H1 (cell line): ENCODE measurements at regions not wholly inside any gene's neighbourhood (a gene's known extent, or its start where the extent isn't known, plus 50 kb on each side); places are given as distances from the start of the nearest gene placed in this dataset.

Experiments
- CTCF ChIA-PET: fragments of 300-600 bp; sonication (Branson Sonifier 250); formaldehyde crosslinking; loops from one replicate; lab custom pipeline; 2021; ENCODE audit not compliant: partially characterized antibody; lab: Charles Lee
- POLR2A ChIA-PET: fragments of 300-600 bp; sonication (Branson Sonifier 250); formaldehyde crosslinking; loops from one replicate; lab custom pipeline; 2021; ENCODE audit warnings: inconsistent platforms; ENCODE audit not compliant: partially characterized antibody; lab: Charles Lee
- DNase-seq, 2 experiments: peaks; one replicate each; pipeline versions ENCODE4 v3.0.0 to v3.0.0-alpha.2; 2010 to 2022; ENCODE audit warnings: low spot score in 2 of 2, low read depth in 1 of 2, mixed read lengths in 1 of 2
- FAIRE-seq: peaks from 2 replicates; lab custom pipeline; 2011; peaks lifted over from hg19 to GRCh38; lab: Jason Lieb, UNC
- H2AFZ ChIP-seq: 2 replicates; pipeline ENCODE4 v1.8.1; 2012; ENCODE audit warnings: low read length, inconsistent platforms
- H2AK5ac ChIP-seq: 2 replicates; pipeline ENCODE4 v1.6.1; 2013; ENCODE audit warnings: low read depth, low read length
- H2BK120ac ChIP-seq: replicated peaks from 2 replicates; pipeline ENCODE3; 2013; ENCODE audit warnings: low read depth, low read length, inconsistent platforms
- H2BK12ac ChIP-seq: 2 replicates; pipeline ENCODE4 v1.6.1; 2013; ENCODE audit warnings: low read depth, low read length
- H2BK15ac ChIP-seq: 2 replicates; pipeline ENCODE4 v1.6.1; 2013; ENCODE audit warnings: low read length
- H2BK20ac ChIP-seq: 2 replicates; pipeline ENCODE4 v1.6.1; 2013; ENCODE audit warnings: low read length
- H2BK5ac ChIP-seq: 2 replicates; pipeline ENCODE4 v1.6.1; 2013; ENCODE audit warnings: low read depth, low read length
- H3K14ac ChIP-seq: 2 replicates; pipeline ENCODE4 v1.6.1; 2013; ENCODE audit warnings: inconsistent platforms; ENCODE audit not compliant: insufficient read length
- H3K18ac ChIP-seq: 2 replicates; pipeline ENCODE4 v1.6.1; 2013; ENCODE audit warnings: low read length; ENCODE audit errors: extremely low read depth
- H3K23ac ChIP-seq: 2 replicates; pipeline ENCODE4 v1.6.1; 2013; ENCODE audit warnings: inconsistent platforms; ENCODE audit not compliant: insufficient read length
- H3K23me2 ChIP-seq: 2 replicates; pipeline ENCODE4 v1.6.1; 2013; ENCODE audit warnings: low read depth, low read length
- H3K27ac ChIP-seq: 2 replicates; pipeline ENCODE4 v1.6.1; 2011; ENCODE audit warnings: low read depth, low read length, inconsistent platforms
- H3K27me3 ChIP-seq, 4 experiments: replicated peaks in 1 of 4; 1 replicate in 1 of 4; 2 replicates in 3 of 4; pipeline versions ENCODE4 v1.6.1 to v1.8.1; 2011 to 2013; ENCODE audit warnings: low read length in 3 of 4, mild to moderate bottlenecking in 3 of 4, inconsistent platforms in 2 of 4, mixed read lengths in 2 of 4, moderate library complexity in 1 of 4; ENCODE audit not compliant: control insufficient read depth in 3 of 4, insufficient read depth in 3 of 4; ENCODE audit errors: extremely low read depth in 1 of 4
- H3K36me3 ChIP-seq, 4 experiments: 2 replicates each; pipeline versions ENCODE4 v1.6.1 to v1.8.1; 2011 to 2013; ENCODE audit warnings: mild to moderate bottlenecking in 4 of 4, low read length in 3 of 4, moderate library complexity in 2 of 4, control low read depth in 1 of 4, inconsistent platforms in 1 of 4; ENCODE audit not compliant: insufficient read depth in 4 of 4, control insufficient read depth in 2 of 4
- H3K4ac ChIP-seq: replicated peaks from 2 replicates; pipeline ENCODE3; 2013; ENCODE audit warnings: low read length, low read depth, mixed read lengths, inconsistent platforms; ENCODE audit not compliant: insufficient read length
- H3K4me1 ChIP-seq, 4 experiments: replicated peaks in 1 of 4; 1 replicate in 1 of 4; 2 replicates in 3 of 4; pipeline versions ENCODE4 v1.6.1 to v1.8.1; 2011 to 2013; ENCODE audit warnings: low read length in 3 of 4, inconsistent platforms in 2 of 4, mixed read lengths in 1 of 4; ENCODE audit not compliant: insufficient read depth in 4 of 4, control insufficient read depth in 3 of 4
- H3K4me2 ChIP-seq, 2 experiments: 2 replicates each; pipeline versions ENCODE4 v1.6.1 to v1.8.1; 2011 to 2013; ENCODE audit warnings: low read depth in 2 of 2, low read length in 2 of 2, control low read depth in 1 of 2, inconsistent platforms in 1 of 2, mild to moderate bottlenecking in 1 of 2; ENCODE audit not compliant: insufficient read depth in 1 of 2
- H3K4me3 ChIP-seq, 4 experiments: fragments of 200-600, 300-600 bp in 1 of 4; sonication (generic), shearing (Covaris generic), sonication (Bioruptor Twin) in 1 of 4; 2 replicates each; pipeline versions ENCODE4 v1.5.1 to v1.8.1; 2011 to 2016; ENCODE audit warnings: low read length in 4 of 4, low read depth in 3 of 4, control low read depth in 2 of 4, inconsistent platforms in 2 of 4, mild to moderate bottlenecking in 2 of 4, mixed read lengths in 1 of 4, moderate library complexity in 1 of 4; ENCODE audit not compliant: insufficient read depth in 2 of 4; ENCODE audit errors: extremely low read depth in 1 of 4
- H3K56ac ChIP-seq: replicated peaks from 2 replicates; pipeline ENCODE3; 2013; ENCODE audit warnings: low read depth, mild to moderate bottlenecking, mixed read lengths, low read length, inconsistent platforms; ENCODE audit not compliant: insufficient read length
- H3K79me1 ChIP-seq: 2 replicates; pipeline ENCODE4 v1.6.1; 2013; ENCODE audit warnings: low read depth, low read length, control low read depth
- H3K79me2 ChIP-seq, 2 experiments: 2 replicates each; pipeline versions ENCODE4 v1.6.1 to v1.8.1; 2012 to 2013; ENCODE audit warnings: low read length in 2 of 2, mild to moderate bottlenecking in 2 of 2, inconsistent platforms in 1 of 2; ENCODE audit not compliant: insufficient read depth in 2 of 2, control insufficient read depth in 1 of 2
- H3K9ac ChIP-seq, 4 experiments: replicated peaks in 1 of 4; 1 replicate in 1 of 4; 2 replicates in 3 of 4; pipeline versions ENCODE4 v1.6.1 to v1.8.1; 2011 to 2013; ENCODE audit warnings: low read depth in 3 of 4, low read length in 3 of 4, control low read depth in 2 of 4, mild to moderate bottlenecking in 2 of 4, moderate library complexity in 2 of 4, inconsistent platforms in 1 of 4; ENCODE audit errors: extremely low read depth in 1 of 4
- H3K9me3 ChIP-seq, 2 experiments: 2 replicates each; pipeline versions ENCODE4 v1.6.1 to v1.8.1; 2012 to 2013; ENCODE audit warnings: mild to moderate bottlenecking in 2 of 2, moderate library complexity in 2 of 2, control low read depth in 1 of 2, inconsistent platforms in 1 of 2, low read depth in 1 of 2, low read length in 1 of 2, mixed read lengths in 1 of 2; ENCODE audit not compliant: insufficient read depth in 2 of 2
- H4K20me1 ChIP-seq, 2 experiments: replicated peaks in 1 of 2; 2 replicates each; pipeline versions ENCODE3 to v1.8.1; 2011 to 2013; ENCODE audit warnings: inconsistent platforms in 2 of 2, low read length in 2 of 2, mild to moderate bottlenecking in 1 of 2; ENCODE audit not compliant: insufficient read depth in 2 of 2, control insufficient read depth in 1 of 2
- H4K5ac ChIP-seq: 2 replicates; pipeline ENCODE4 v1.6.1; 2013; ENCODE audit warnings: low read length, low read depth, mixed read lengths, inconsistent platforms; ENCODE audit not compliant: insufficient read length
- H4K8ac ChIP-seq: 2 replicates; pipeline ENCODE4 v1.8.0; 2013; ENCODE audit warnings: mild to moderate bottlenecking, moderate library complexity, low read length, inconsistent platforms; ENCODE audit not compliant: insufficient read depth; ENCODE audit errors: extremely low read depth
- H4K91ac ChIP-seq: replicated peaks from 2 replicates; pipeline ENCODE3; 2013; ENCODE audit warnings: low read length, mixed read lengths, inconsistent platforms; ENCODE audit not compliant: insufficient read length
- BCL11A ChIP-seq, 2 experiments: IDR thresholded peaks; one replicate each; pipeline ENCODE4 v1.6.1; 2011; ENCODE audit warnings: low read depth in 2 of 2, low read length in 2 of 2, mild to moderate bottlenecking in 2 of 2
- CTBP2 ChIP-seq: IDR thresholded peaks from 2 replicates; pipeline ENCODE4 v1.7.0; 2011; ENCODE audit warnings: borderline replicate concordance, mild to moderate bottlenecking, moderate library complexity, mixed read lengths, low read length; ENCODE audit not compliant: insufficient read depth, insufficient read length
- EZH2 ChIP-seq: fragments of 200-600 bp; sonication (generic); IDR thresholded peaks from 2 replicates; pipeline ENCODE4 v1.7.1; 2012; ENCODE audit warnings: low read depth, mild to moderate bottlenecking, moderate library complexity, low read length, inconsistent platforms; ENCODE audit not compliant: severe bottlenecking
- NRF1 ChIP-seq: IDR thresholded peaks from 2 replicates; pipeline ENCODE4 v1.6.1; 2011; ENCODE audit warnings: mild to moderate bottlenecking, low read depth, low read length, improper control_type of control experiment
- RNF2 ChIP-seq: fragments of 200-900, 300-1000 bp; sonication (generic); IDR thresholded peaks from 2 replicates; pipeline ENCODE4 v1.7.1; 2016; ENCODE audit warnings: borderline replicate concordance, low read depth, mild to moderate bottlenecking, antibody characterized with exemption, low read length; ENCODE audit not compliant: poor library complexity, severe bottlenecking; ENCODE audit errors: missing control alignments
- SUZ12 ChIP-seq: fragments of 200-600 bp; sonication (generic); IDR thresholded peaks from 2 replicates; pipeline ENCODE4 v1.6.1; 2012; ENCODE audit warnings: mild to moderate bottlenecking, inconsistent platforms, low read length, moderate library complexity, mixed read lengths
- WGBS, 2 experiments: shearing (Covaris generic) in 1 of 2; methylation state at CpG; one replicate each; pipeline versions ENCODE4 v1.1.6 to v1.1.7; 2013 to 2015; ENCODE audit warnings: low lambda C conversion rate in 2 of 2, mixed read lengths in 2 of 2, inconsistent platforms in 1 of 2, low coverage in 1 of 2, missing lambda C conversion rate in 1 of 2; ENCODE audit not compliant: insufficient replicate concordance in 2 of 2, insufficient coverage in 1 of 2, insufficient read length in 1 of 2; ENCODE audit errors: extremely low coverage in 1 of 2, missing lambda C conversion rate in 1 of 2; 5-methylcytosine and 5-hydroxymethylcytosine counted together

DNA sequence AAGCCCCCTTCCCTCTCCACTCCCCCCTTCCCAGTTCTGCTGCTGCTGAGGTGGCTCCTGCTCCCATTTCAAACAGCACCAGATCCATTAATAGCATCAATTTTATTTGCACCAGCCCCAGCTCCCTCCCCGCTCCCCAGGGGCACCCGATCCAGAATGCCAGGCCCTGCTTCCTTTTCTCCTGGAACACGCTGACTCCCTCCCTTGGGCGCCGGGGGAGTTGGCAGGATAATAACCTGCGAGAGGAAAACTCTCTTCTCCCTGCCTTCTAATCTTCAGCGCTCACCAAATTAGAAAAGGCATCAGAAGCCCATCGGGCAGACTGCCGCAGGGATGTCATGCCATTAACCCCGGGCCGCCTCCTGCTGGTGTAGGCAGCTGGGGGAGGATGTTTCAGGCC is 77.8 kb downstream of the NCR2 start:
- Histone ChIP-seq H3K27ac (no peak overlapping the region), H4K5ac (no peak overlapping the region), H3K79me1 (no peaks in the 10 kb centered on the region), H3K9me3 (no peaks in the 10 kb centered on the region), H3K23me2 (no peaks in the 10 kb centered on the region; the same call in 1 of the 2 replicates), H4K91ac (no peak overlapping the region), H2BK120ac (no peak overlapping the region), H3K79me2 (no peaks in the 10 kb centered on the region), H3K4me2 (peak overlapping the region; percentile 16 to 43; a peak in 1 of 4 replicates), H2BK15ac (no peak overlapping the region), H3K36me3 (no peaks in the 10 kb centered on the region; a peak in 1 of 8 replicates), H2AFZ (no peak overlapping the region), H3K4me1 (peaks cover 4 to 25% (median 12%) of the 10 kb centered on the region in 4 experiments), H3K9ac (no peak overlapping the region), H3K14ac (no peak overlapping the region), H2BK12ac (no peak overlapping the region; the same call in 1 of the 2 replicates), H4K20me1 (peaks cover 8 to 9% of the 10 kb centered on the region in 2 experiments), H3K4ac (no peak overlapping the region), H3K56ac (no peak overlapping the region), H3K27me3 (peaks cover 89 to 100% (median 99%) of the 10 kb centered on the region in 4 experiments), H3K18ac (no peak overlapping the region), H2AK5ac (peak overlapping the region; percentile 87; the same call in 1 of the 2 replicates), H3K23ac (no peak overlapping the region), H2BK20ac (no peak overlapping the region), H2BK5ac (no peak overlapping the region), H3K4me3 (peak overlapping the region in 1 of 4 experiments; percentile 32; a peak in 2 of 8 replicates), H4K8ac (no peak overlapping the region)
- DNase-seq (no peak), FAIRE-seq (no peak)
- WGBS, 2 experiments = 34% methylated on average over 11 of the region's 11 CpGs; no CpG with 5 or more reads in 1 of the 2 experiments
- POLR2A ChIA-PET = interaction anchor here (0.6 to 0.7 kb wide), 2 partner anchors 13 to 43 kb away, joined by 3 read pairs; no protein-coding TSS in a partner anchor
- CTCF ChIA-PET = interaction anchor here (0.6 to 11.6 kb wide), 12 partner anchors 10 to 269 kb away, joined by 3 to 178 read pairs (median 4); no protein-coding TSS in a partner anchor
- no peak for TF ChIP-seq NRF1
- peak; percentile 36 for TF ChIP-seq EZH2
- peak; percentile 70 for TF ChIP-seq SUZ12
- peak; percentile 69 for TF ChIP-seq RNF2
- TF ChIP-seq BCL11A (IDR thresholded peaks at IDR 0.05; ENCODE audit: low read depth in 2 of 2, low read length in 2 of 2) = no peak
- peak; percentile 49 for TF ChIP-seq CTBP2
